ENCODE measurements at regions not wholly inside any gene's neighbourhood (a gene's known extent, or its start where the extent isn't known, plus 50 kb on each side); places are given as distances from the start of the nearest gene placed in this dataset.

DNA sequence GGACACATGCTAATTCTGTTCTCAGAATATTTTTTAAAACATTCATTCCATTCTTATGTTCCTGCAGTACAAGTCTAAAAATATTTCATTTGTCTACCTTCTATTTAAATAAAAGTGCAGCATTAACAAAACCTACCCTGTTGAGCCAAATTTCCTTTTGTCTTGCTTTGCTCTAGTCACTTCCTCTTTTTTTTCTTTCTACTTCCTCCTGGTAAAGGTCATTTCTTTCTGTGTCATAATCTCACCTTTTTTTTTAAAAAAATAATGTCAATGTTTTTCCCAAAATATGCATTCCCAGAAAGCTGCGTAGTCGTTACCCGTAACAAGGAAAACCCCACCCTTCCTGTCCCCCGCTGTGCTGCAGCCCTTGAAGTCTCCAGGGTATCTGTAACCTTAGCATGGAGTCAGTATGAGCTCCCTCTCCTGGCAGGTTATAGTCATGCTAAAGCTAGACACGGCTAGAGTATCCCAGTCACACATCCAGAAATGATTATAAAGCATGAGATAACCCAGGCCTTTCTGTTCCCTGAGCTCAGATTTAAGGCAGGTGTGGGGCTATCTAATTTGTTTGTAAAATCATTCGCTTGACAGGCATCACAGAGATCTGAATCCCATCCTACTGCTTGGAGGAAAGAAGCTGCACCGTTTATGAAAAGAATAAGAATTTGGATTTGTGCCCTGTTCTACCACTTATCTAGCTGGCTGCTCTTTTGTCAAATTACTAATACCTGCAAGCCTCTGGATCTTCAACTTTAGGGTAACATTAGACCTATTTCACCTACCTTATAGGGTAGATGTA is 51.1 kb upstream of the EED start:
- no peak for DNase-seq (ENCODE audit: low read depth)

DNA sequence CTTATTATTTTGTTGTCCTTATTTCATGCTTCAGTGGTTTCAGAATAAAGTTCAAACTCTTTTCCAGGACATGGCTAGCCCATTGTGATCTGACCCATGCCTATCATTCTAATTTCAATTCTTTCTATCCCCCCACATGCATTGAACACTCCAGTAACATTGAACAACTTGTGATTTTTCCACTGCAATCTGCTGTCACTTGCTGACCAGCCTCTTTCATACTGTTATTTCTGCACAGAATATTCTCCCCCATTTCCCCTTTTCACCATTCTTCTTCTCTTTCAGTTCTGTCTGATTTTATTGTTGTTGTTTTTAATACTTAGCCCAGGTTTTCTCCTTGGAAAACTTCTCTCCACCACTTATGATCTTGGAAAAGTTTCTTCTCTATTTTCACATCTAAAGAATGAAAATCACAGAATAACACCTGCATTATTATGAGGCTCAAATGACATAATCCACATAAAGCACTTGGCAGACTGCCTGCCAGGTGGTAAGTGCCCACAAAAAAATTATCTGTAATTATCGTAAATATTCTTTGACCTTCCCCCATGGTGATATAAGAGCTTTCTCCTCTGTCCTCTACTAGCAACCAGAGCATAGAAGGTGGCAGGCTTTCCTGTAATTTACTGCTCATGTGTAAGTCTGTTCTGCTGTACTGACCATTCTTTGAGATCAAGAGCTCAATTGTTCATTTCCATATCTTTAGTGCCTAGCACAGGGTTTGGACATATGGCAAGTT is 51.9 kb upstream of the EED start:
- no peak for DNase-seq (ENCODE audit: low read depth)

DNA sequence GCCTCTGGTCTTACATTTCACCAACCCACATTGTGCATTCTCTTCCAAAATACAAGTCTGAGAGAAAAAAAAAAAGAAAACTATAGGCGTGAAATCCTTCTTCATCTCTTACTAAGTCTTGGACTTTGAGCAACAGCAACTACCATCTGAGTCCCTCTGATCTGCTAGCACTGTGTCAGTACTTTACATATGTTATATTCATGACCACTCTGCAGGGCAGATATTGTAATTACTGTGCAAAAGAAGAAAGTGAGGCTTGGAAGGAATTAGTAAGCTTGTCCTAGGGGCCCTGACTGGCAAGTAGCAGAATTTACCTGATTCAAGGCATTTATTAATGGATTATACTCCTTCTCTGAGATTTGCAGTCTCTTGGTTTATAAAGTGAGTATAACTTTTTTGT is 52.7 kb upstream of the EED start:
- DNase-seq (ENCODE audit: low read depth) = no peak

DNA sequence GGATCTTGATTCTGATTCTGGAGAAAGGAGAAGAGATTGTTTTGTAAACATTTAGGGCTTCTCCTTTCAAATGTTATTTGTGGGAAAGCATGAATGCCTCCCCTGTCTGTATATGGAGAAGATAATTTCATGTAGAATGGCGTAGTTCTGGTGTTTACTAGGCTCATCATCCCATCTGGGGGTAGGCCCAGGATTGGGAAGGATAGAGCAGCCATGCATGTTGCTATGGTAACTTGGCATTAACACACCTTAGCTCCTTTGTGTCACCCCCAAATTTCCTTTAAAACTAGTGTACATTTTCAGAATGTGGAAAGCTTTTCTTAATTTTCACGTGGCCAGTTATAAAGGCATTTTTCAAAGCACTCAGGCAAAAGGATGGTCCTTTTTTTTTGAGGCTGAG is 57.5 kb upstream of the EED start:
- DNase-seq (ENCODE audit: low read depth) = no peak

DNA sequence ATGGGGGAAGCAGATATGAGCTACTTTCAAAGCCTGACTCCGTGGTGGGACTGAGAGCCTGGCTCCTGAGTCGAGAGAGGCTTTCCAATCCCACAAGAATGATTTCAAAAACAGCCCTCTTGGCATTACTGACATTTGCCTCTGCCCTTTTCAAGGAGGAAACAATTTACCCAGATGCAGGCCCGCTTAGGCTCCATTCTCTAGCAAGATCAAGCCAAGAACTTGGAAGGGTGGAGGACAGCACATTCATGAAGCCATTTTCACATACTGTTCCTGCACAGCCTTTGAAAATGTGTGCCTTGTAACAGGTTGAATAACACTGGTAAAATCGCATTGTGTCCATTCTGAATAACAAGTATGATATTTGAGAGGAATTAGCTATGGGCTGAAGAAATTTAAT is 58.2 kb upstream of the EED start:
- no peak for DNase-seq (ENCODE audit: low read depth)

DNA sequence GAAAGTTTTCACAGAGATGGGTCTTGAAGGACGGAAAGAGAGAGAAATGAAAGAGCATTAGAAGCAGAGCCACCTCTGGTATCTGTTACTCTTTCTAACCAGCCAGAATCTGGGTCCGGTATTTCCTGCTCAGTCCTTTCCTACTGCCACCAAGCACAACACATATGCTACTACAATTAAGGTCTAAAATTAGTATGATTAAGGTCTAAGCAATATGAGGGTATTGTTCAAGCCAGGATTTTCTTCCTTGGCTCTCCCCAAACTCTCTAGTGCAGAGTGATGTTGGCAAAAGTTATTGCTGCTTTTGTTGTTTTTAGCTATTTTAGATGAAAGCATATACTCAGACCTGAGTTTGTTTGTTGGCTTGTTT is 59.2 kb upstream of the EED start:
- no peak for DNase-seq (ENCODE audit: low read depth)

DNA sequence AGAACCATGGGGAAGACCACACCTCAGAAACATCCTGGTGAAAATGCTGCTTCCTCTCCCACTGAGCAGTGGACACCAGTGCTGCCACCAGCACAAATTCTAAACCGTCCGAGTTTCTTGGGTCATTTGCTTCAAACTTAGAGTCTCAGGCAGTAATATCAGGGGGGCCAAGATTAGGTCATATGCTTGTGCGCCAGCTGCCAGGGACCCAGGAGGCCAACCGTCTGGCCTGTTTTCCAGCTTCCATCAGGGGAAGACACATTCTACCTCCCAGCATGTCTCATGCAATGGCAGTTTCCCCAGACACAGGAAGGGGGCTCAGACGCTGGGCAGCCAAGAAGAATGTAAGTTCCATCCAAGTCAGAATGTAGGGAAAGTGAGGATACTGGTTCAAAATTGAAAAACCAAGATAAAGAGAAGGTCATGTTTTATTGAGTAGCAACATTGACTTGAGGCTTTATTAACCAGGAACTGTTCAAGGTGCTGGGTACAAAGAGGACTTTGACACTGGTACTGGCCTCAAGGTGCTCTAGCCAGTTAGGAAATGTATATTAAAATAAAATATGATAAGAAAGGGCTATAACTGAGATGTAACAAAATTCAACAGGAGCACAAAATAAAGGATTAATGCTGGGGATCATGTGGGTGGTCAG is 59.7 kb upstream of the EED start:
- no peak for DNase-seq (ENCODE audit: low read depth)

DNA sequence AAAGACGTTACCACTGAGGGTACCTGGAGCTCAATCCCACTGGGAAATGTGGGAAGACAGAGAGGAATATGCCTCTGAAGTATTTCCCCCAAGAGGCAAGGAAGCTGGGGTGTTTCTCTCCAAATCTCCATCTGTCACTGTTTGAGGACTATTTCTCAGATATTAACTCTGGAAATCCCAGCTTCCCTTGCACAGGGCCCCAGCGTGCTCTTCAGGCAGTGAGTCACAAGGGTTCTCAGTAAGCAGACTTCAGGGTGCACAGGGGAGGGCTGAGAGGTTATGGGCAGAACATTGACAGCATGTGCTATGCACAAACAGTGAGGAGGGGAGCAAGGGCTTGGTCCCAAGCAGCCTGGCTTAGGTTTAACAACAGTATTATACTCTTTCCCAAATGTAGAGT is 60.9 kb upstream of the EED start:
- DNase-seq (ENCODE audit: low read depth) = no peak

DNA sequence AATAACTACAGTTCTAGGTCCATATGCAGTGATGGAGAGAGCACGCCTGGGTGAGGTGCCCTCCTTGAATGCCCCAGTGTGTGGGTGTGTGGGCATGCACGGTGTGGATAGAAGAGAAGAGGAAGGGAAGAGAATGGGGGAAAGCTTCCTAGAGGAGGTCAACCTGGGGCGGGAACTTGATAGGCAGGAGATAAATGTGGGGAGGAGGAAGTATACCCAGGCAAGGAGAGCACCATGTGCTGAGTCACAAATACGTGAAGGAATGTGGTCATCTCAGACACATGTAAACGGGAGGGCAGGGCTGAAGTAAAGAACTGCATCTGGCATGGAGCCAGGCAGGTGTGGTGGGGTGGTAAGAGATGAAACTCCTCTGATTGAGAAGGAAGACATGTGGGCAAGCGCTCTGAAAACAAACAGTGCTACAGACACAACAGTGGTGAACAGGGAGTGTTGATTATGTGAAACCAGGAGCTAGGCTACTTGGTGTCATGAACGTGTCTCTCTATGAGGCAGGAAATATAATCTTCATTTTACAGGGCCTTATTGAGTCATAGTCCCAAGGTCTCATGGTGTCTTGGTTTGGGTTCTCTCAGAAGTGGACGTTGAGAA is 61.5 kb upstream of the EED start:
- DNase-seq (ENCODE audit: low read depth) = no peak

DNA sequence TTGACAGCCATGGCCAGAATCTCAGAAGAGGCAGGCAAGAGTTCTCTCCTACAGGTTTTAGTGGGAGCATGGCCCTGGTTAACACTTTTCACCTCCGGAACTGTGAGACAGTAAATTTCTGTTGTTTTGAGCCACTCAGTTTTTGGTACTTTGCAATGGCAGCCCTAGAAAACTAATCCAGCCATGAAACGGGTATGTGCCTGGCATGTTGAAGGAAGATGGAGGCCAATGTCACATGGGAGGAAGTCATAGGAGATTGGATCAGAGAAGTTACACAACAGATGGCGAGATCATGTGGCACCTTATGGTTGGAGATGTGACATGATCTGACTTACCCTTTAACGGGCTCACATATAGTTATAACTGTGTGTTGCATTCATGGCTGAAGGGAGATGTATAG is 63.2 kb upstream of the EED start:
- no peak for DNase-seq (ENCODE audit: low read depth)

DNA sequence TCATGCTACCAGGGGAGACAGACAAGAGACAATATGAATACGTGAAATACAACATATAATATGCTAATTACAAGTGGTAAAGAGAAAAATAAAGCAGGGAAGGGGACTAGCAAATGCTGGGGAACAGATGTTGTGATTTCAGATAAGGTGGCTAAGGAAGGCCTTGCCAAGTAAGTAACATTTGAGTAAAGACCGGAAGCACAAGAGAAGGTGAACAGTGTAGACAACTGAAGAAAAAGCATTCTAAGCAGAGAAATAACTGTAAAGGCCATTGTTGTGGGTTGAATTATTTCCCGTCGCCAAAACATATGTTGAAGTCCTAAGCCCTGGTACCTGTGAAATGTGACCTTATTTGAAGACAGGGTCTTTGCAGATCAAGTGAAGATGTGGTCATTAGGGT is 63.7 kb upstream of the EED start:
- DNase-seq (ENCODE audit: low read depth) = no peak

DNA sequence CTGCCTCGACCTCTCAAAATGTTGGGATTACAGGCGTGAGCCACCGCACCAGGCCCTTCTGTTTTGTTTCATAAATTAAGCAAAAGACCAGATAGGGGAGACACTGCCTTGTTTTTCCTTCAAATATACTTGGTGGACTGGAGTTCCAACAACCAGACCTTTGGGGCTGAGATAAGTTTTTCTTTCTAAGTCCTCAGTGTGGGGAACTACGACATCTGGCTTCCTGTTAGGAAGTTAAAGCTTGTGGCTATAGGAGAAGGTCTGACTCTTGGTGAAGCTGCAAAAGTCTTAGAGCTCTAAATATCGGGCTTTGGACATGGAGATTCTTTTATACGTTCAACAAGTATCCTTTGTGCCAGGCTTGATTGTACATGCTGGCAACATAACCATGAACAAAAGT is 64.1 kb upstream of the EED start:
- DNase-seq (ENCODE audit: low read depth) = no peak

DNA sequence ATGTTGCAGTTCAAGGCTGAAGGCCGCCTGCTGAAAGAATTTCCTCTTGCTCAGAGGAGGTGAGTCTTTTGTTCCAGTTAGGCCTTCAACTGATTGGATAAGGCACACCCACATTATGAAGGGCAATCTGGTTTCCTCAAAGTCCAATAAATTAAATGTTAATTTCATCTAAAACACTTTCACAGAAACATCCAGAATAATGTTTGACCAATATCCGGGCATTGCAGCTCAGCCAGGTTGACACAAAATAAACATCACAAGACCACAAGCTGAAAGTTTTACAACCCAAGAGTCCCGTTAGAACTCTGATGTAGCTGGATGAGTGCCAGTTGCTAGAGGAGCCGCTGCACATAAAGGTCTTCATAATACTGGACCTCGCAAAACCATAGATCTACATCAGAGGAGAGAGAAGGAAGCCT is 64.9 kb upstream of the EED start:
- no peak for DNase-seq (ENCODE audit: low read depth)

DNA sequence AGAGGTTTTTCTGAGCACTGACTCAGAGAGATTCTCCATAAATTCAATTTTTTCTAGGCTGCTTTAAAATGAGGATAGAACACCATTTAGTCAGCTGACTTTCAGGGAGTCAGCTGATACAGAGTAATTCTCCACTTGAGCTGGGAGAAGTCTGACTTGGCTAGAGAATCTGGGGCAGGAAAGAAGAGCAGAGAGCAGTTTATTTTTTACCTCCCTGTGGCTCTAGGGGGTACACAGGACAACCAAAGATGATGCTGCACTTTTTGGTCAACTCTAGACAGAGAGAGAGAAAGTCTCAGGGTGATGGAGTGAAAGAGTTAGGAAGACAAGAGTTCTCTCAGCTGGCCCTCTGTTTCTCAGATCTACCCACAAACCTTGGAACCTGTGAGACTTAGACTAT is 67.3 kb upstream of the EED start:
- DNase-seq (ENCODE audit: low read depth) = no peak

DNA sequence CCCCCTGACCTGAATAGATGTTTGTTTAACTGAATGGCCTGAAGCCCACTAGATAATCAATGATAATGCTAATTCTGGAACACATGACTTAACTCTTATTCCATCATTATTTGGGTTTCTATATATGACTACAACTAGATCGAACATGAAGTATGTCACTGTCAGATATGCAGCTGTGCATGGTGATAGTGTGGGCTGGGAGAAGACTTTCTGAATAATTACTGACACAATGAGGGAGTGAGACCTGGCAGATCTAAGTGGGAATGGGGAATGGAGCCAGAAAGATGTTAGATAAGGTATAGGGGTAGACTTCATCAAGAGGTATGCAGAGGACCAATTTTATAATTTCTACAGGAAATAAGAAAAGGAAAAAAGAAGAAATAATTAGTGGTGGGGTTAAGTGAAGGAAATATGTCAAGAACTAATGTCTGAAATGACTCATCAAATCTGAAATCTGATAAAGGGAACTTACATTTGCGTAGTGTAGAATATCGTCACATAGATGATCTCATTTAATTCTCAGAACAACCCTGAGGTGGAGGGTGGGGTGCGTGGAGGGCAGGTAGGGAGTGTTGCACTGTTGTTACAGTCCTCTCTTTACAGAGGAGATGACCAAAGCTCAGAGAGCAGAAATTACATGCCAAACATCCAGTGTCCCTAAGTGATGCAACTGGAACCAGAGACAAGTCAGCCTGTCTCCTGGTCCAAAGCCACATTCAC is 68.2 kb upstream of the EED start:
- no peak for DNase-seq (ENCODE audit: low read depth)

DNA sequence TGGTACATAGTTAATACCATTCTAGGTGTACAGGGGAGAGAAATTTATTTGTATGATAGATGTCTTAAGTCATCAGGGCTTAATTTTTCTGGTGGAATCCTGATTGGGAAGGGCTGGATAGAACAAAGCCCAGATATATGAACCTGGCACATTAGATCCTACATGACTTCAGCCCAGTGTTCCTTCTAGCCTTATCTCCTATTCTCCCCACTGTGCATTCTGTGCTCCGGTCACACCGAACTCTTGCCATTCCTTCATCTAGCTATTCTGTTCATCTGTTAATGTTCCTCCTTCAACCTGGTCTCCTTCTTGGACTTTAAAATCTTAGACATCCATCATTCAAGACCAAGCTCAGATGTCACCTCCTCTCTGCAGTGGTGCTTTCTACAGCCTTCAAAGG is 68.9 kb upstream of the EED start:
- DNase-seq (ENCODE audit: low read depth) = no peak

DNA sequence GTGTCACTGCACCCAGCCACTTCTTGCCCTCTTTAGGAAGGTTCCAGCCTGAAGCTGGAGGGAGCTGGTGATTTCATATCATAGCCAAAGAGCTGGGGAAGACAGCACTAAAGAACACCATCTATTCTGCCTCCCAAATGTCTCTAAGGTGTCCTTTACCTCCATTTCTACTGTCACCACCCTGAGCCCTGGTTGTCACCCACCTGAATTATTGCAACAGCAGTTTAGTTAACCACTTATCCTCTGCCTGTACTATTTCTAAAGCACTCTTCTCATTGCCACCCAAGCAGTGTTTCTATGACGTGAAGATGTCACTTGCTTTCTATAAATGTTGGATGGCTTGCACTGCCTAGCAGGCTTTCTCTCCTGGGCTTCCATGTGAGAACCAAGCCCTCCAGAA is 69.4 kb upstream of the EED start:
- DNase-seq (ENCODE audit: low read depth) = no peak

DNA sequence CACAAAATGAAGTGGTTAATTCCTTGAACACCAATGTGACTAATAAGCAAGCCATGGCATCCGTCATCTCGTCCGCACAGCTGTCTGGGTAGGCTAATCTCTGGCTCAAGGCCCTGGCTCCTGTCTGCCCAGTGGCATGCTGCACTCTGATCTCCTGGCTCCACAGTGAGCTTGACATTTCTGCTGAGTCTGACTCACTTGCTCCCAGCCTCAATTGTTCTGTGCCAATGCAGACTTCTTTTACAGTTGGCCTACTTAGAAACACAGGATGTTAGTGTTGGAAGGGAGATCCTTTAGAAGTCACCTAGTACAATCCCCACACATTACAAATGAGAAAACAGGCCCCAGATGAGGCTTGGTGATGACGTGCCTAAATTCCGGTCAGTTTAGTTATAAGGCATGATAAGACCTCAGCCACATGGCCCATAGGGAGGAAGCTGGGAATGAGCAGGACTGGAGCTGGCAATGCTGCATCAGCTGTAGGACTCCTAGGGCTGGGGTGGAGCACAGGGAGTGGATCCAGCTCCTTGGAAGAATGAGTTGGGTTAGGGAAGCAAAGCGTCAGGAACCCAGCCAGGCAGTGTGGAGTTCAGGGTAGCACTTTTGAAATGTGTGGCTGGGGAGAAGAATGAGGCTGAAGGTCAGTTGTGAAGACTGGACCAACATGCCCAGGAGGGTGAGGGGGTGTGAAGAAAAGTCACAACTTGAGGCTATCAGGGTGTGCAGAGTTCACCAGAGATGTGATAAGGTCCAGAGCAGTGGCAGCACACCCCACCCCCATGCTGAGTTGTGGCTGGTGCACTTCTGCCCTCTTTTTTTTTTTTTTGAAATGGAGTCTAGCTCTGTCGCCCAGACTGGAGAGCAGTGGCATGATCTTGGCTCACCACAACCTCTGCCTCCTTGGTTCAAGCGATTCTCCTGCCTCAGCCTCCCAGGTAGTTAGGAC is 70.2 kb upstream of the EED start:
- DNase-seq (ENCODE audit: low read depth) = peak; percentile 99

DNA sequence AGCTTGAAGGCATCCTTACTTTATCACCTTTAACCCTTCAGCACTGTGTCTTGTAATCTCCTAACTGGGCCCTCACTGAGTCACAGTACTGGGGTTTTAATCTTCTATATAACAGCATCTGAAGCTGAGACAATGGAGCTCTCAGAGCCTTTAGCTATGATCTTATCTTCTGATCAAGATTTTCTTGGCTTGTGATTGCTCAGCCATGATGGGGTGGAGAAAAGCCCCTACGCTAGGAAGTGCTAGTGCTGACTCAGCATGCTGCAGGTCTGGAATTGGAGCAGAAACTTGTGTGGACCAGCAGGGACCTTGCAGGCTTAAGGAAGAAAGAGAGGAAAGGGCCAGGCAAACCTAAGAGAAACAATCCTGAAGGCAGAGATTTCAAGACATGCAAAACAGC is 71.7 kb upstream of the EED start:
- DNase-seq (ENCODE audit: low read depth) = no peak

DNA sequence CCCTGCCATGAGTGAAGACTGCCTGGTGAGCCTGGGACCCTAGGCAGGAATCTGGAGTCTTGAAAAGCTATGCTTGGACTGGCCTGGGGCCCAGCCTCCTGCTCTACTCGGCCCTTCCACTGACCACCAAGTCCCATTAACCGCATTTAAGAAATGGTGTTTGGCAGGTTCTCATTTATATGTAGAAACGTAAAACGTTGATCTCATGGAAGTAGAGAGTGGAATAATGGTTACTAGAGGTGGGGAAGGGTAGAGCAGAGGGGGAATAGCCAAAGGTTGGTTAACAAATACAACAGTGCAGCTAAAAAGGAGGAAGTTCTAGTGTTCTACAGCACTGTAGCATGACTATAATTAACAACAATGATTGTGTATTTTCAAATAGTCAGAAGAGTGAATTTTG is 72.9 kb upstream of the EED start:
- no peak for DNase-seq (ENCODE audit: low read depth)

DNA sequence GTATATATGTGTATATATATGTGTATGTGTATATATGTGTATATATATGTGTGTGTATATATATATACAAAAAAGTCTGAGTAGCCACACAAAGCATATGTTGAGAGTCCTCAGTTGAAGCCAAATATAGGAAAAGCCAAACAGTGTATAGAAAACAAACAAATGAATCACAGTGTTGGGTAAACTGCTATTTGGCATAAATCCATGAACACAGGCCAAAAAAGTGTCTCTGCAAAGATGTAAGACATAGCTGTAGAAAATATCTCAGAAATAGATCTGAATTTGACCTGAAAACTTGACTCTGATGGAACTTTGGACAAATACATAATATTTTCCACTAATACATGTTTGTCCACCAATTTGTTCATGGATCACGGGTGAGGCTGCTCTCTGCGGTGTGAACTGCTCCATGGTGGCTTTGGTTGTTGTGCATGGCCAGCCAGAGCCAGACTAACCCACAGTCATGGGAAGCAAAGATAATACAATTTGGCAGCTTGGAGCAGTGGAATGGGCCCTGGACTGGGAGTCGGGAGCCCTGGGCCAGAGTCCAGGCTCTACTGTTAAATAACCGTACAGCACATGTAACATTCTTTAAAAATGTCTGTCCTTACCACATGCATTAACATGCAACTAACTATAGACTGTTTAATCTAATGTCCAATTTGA is 76.9 kb upstream of the EED start:
- no peak for DNase-seq (ENCODE audit: low read depth)

Data from stromal cell of bone marrow (primary cell).